SK-N-MC (cell line): ENCODE measurements at regions not wholly inside any gene's neighbourhood (a gene's known extent, or its start where the extent isn't known, plus 50 kb on each side); places are given as distances from the start of the nearest gene placed in this dataset.
"Not testable (repeated sequence)": the region's sequence is repeated elsewhere in the genome, so short reads cannot be mapped to it uniquely, and the experiment has no call there.

Source experiments
- EZH2 ChIP-seq: fragments of 200-600 bp; sonication (generic); IDR thresholded peaks from one replicate; pipeline ENCODE4 v1.6.1; 2017; ENCODE audit warnings: antibody characterized with exemption
- POLR2AphosphoS5 ChIP-seq: IDR thresholded peaks from 2 replicates; pipeline ENCODE4 v1.6.1; 2012; ENCODE audit warnings: mild to moderate bottlenecking, low read depth, low read length, borderline replicate concordance

DNA sequence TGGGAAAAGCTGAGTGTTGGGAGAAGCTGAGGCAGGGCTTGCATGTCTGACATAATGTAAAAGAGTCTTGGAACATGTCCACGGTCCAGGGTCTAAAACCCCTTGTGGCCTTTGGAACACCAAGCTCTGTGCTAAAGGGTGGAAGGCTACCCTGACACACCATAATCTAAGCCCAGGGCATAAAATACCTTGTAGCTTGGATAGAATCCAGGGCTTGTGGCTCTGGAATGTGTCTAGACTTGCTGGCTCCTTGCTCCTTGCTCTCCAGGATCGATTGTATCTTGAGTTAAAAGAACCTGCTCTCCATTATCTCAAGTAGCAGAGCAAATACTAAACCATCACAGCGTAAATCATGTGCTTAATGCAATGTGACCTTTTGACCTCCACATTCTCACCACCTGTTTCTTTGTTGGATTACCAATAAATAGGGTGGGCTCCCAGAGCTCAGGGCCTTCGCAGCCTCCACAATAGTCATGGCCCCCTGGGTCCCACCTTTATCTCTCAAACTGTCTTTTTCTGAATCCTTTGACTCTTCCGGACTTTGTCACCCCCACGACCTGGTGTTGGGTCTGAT is 232.6 kb upstream of the CHORDC1 start:
- TF ChIP-seq EZH2, POLR2AphosphoS5: not testable (repeated sequence)
